IPS-NIHi11 (cell line): ENCODE measurements at regions not wholly inside any gene's neighbourhood (a gene's known extent, or its start where the extent isn't known, plus 50 kb on each side); places are given as distances from the start of the nearest gene placed in this dataset.

Source experiments
- DNase-seq: peaks from one replicate; pipeline ENCODE4 v3.0.0; 2012; ENCODE audit warnings: mixed read lengths, low spot score

DNA sequence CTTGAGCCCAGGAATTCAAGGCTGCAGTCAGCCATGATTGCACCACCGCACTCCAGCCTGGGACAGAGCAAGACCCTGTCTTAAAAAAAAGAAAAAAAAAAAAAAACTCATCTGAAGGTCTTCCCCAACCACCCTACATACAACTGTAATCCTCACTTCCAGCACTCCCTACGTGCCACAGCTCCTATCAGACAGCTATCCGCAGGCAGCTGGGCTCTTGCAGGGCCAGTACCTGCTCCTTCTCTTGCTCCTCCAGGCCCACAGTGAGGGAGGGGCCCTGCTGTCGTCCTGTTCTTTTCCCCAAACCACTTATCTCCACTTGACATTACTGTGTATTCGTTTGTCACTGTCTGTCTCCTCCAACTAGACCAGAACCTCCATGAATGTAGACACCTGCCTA lies 156.1 kb upstream of the NECTIN1 start:
- no peak for DNase-seq

DNA sequence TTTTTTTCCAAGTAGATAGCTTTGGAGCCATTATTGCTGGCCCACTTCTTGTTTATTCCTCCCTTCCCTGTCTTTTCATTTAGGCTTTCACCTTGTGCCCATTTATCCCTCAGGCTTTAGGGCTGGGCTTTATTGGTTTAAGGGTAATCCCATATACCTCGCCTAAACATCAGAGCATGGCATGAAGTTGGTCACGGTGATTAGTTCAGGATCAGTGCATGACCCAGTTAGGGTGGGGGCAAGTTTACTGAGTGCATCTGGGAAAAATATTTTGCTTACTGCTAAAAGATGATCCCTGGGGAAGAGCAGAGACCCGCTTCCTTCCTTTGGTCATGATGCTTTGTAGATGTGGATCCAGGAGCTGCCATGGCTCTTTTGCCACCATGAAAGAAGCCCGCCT lies 153.3 kb upstream of the NECTIN1 start:
- no peak for DNase-seq

DNA sequence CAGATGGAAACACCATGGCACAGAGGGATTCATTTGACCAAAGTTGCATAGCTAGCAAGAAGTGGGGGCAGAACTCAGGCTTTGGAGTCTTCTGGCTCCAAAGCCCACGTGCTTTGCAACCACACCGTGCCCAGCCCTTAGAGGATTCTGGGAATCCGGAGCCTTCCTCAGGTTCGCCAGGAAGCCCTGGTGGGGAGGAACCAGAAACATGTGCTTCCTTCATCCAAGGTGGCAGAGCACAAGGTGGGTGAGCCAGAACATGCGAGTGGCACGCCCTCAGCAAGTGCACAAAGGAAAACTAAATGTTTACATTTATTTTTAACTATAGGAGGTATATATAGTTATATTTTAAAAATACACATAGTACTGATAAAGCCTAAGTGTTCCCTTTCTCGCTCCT lies 151.9 kb upstream of the NECTIN1 start:
- DNase-seq = no peak

DNA sequence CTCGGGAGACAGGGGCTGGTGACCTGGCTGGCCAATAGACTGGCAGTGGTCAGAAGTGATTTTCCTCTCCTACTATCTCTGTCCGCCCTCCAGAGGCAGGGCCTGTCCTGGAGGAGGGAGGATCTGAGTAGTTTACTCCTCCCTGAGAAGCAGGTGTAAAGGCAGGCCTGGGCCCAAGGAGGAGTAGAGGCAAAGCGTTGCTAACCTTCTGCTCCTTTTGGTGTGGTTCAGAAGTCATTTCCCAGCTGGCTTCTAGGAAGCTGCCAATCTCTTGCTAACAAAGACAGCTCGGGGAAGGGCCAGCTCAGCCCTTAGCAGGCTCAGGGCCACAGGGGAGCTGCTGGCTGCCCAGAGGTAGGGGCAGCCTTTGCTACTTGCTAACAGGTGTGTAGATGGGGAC lies 151.1 kb upstream of the NECTIN1 start:
- no peak for DNase-seq

DNA sequence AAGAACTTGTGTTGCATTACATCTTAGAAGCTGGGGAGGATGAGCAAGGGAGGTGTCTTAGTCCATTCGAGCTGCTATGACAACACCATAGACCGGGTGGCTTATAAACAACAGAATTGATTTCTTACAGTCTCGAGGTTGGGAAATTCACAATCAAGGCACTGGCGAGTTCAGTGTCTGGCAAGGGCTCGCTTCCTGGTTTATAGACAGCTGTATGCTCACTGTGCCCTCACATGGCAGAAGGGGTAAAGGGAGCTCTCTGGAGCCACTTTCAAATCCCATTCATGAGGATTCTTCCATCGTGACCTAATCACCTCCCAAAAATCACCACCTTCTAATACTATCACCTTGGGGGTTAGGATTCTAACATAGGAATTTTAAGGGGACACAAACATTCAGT lies 150.0 kb upstream of the NECTIN1 start:
- DNase-seq = no peak

DNA sequence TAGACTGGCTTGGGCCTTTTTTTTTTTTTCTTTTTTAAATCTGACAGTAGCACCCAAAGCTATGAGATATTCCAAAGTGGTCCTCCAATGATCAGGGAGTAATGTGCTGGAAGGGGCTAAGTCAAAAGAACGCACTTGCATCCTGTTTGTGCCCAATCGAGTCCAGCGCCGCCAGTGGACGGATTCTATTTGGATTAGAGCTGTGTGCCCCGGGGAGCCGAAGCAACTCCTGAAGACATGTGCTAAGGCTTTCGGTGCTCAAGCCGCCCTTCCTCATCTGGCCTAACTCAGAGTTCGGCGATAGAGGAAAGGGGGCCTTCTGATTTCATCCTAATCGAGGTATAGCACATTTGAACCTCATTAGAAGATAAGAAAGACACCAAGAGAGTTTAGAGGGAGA lies 147.8 kb upstream of the NECTIN1 start:
- DNase-seq = no peak

DNA sequence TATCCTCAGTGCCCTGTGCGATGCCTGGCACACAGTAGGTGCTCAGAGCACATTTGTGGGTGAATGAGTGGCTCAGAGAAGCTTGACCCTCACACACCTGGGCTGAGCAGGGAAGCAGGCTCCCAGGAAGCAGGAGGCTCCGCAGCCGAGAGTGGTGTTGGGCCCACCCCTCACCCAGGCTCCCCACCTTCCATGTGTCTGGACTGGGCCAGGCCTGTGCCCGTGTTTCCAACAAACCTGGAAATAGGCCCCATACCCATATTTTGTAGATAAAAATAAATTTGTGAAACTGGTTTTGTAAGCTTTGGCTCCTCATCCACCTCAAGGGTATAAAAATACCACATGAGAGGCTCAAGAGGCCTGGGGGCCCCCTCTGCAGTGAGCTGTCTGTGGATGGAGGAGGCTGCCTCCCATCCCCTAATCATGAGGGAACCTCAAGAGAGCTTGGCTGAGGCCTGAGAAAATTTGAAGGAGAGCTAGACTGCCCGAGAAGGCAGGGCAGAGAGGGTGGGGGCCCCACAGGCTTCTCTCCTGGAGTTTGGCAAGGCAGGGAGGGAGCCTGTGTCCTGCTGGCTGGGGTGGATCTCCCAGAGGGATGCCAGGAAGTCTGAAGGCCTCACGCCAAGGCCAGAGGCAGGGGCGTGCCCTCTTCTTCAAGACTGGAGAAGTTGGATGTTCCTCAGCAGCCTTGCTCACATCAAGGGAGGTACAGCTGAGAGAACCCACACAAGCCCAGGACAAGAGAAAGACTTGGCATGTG lies 147.0 kb upstream of the NECTIN1 start:
- DNase-seq = no peak

DNA sequence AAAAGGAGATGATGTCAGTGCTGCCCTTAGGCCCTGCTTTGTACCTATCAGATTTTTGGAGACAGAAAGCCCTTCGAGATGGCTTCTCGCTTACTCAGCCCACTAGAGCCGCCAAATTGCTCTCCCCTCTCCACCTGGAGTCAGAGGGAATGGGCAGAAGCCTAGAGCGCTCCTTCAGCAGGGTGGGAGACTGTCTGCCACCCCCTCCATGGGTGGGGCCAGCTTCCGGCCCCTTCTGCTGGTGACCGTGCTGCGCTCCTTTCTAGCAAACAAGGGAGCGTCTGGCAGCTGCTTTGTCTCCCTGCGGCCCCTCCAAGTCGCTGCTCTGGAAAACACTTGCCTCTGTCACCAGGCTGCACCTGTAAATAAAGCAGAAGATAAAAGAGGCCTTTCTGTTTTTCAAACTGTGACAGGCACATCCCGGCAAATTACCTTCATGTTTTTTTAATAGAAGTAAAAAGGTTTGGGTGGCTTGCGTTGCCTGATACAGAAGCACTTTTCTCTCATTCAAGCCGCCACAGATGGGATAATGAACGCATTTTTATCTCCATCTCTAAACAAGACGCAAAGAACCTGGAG lies 145.7 kb upstream of the NECTIN1 start:
- DNase-seq = no peak

DNA sequence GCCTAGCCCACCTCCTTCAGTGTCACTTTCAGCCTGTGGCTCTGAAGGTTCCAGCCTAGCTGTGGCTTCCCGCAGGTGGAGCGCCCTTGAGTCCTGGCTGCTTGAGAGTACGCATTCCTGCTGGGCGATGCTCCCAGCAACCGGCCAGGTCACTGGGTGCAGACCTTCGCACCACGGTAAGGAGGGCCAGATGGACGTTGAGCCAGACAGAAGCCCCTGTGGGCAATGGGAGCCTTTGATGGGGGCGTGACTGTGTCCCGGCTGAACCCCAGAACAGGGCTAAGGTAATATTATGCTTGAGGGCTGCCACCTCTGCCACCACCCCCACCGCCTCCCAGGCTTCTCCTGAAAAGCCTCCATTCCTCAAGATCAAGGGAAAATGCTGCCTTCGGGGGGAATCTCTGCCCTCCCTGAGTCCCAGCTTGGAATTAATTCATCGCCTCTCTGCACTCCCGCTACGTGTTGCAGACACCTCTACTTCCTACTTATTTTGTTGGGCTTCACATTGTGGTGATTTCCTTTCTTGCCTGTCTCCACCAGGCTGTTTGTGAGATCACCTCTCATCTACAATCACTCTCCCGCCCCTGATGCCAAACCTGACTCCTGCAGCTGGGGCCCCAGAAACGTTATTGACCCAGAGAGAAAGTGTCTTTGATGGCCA lies 144.9 kb upstream of the NECTIN1 start:
- DNase-seq = no peak

DNA sequence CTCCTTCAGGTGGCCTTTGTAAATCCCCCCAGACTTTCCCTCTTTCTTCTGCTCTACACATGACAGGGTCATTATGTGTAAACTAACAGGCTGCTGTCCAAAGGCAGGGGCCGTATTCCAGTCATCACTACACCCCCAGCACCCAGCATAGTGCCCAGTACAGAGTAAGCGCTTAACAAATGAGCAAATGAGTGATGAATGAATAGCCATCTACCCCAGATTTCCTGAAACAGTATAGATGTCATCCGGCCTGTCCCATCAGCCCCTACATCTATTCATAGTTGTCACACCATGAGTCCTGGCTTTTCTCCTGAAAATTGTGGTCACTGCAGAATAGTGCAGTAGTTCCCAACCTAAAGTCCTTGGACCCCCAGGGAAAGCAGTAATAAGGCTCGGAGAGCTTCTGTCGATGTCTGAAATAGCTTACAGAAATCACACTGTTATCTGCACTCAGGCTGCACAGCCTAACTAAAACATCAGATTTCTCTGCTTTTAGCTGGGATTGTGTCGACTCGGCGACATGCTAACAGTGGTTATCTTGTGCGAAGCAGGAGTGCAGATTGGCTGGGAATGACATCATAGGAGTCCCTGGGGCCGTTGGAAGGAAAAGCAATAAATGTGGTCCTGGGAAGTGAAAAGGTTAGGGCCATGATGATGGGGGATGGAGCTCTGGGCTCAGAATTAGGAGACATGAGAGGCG lies 143.8 kb upstream of the NECTIN1 start:
- no peak for DNase-seq

DNA sequence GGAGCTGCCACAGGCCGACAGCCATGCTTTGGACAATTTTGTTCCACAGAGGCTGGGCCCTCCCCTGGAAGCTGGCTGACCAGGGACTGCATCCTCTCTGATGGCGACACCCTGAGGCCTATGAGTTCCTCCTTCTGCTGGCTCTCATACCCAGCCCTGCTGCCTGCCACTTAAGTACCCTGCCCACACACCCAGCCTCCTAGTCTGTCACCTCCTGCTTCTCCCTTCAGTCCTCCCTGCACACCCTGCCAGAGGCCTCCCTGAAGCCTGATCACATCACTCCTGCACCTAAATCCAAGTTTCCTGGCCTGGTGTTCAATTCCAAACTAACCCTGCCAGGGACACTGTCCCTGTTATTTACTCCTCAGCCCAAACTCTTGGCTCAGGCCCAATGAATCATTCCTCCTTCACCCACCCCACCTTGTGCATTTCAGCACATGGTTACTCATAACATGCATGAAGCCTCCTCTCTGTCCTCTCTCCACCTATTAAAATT lies 136.7 kb upstream of the NECTIN1 start:
- no peak for DNase-seq

DNA sequence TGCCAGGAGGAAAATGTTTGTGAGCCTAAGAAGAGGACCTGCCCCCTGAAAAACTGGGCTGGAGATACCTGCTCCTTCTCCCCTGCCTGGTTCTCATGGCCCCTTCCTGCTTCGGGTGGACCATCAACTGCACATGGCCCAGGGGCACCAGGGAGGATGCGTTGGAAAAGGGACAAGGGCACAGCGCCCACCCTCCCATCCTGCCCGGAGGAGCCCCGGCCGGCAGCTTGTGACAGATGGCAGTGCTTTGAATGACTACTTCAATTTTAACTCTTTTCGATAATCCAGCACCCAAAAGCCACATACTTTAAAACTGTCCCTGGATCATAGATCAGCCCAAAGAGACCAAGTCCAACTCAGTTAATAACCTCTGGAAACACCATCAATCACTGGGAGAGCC lies 135.8 kb upstream of the NECTIN1 start:
- DNase-seq = no peak

DNA sequence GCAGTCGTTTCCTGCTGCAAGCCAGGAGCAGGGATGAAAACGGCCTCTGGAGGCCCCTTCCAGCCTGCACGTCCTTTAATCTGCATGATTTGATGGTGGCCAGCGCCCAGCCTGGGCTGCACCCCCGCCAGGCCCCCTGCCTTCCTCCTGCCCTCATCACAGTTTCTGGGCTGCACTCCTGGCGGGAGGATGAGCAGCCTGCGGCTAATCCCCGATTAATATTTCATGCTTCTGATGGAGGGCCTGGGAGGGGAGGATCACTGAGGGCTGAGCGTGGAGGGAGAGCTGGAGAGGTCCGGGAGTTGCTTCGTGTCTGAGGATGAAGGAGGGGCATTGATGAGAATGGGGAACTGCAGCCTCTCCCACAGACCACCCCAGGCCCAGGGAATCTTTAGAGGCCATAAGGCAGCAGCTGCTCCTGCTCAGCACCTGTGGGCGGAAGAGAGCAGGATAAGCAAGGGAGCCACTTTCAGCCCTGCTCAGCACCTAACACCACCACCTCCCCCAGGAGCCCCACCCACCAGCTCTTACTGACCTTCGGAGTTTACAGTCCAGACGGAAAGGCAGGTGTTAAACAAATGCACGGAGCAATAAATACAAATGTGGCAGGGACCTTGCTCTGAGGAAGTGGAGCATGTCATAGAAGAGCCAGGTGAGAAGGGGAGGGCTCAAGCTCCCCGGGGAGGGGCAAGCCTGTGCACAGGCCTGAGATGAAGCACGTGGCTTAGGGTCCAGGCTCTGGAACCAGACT lies 135.0 kb upstream of the NECTIN1 start:
- peak; percentile 54 for DNase-seq

DNA sequence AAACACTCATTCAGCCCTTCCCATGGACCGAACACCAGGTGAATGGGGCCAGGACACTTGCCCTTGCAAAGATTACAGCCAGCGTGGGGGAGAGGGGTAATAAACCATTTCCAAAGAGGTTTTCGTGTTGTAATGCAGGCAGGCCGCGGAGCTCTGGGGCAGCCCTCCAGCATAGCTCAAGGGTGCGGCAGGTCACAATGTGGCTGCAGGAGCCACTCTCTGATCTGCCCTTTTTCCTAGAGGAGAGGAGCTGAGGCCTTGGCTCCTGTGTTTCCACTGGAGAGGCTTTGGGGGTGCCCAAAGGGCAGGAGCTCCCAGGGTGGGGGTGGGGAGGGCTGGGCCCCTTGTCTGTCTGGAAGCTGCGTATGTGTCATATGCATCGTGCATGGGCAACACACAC lies 134.2 kb upstream of the NECTIN1 start:
- no peak for DNase-seq

DNA sequence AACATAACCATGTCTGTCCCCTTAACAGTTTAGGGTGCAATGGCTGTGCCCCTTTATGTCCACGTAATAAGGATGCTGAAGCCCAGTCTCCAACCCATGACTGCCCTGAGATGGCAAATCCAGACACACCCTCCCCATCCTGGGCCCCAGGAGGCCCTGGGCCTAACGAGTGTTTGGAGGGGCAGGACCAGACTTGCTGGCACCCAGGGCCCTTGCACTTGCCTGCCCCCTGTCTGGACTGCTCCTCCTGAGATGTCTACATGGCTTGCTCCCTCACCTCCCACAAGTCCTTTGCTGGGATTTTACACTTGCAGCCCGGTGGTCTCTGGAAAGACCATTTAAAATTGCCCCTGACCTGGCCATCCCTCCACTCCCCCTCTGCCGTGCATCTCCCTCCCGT lies 132.2 kb upstream of the NECTIN1 start:
- no peak for DNase-seq

DNA sequence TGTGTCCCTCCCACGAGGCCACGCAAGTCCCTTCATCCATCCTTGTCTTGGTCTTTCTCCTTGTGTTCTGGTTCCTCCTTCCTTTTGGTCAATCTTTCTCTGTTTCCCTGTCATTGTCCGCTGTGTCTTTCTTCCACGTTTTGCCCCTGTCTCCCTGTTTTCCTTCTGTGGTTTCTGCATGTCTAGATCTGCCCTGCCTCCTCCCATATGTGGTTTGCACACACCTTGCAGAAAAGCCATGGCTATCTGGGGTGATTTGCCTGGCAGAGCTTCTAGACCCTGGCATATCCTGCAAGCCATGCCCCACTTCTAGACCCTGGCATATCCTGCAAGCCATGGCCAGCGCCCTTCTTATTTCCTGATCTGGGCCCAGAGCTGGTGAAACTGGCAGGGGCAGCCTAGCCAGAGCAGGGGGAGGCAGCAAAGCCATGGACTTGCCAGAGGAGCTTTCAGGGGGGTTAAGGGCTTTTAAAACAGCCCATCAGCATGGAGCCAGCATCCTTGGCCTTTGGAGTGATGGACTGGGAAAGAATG lies 131.6 kb upstream of the NECTIN1 start:
- no peak for DNase-seq

DNA sequence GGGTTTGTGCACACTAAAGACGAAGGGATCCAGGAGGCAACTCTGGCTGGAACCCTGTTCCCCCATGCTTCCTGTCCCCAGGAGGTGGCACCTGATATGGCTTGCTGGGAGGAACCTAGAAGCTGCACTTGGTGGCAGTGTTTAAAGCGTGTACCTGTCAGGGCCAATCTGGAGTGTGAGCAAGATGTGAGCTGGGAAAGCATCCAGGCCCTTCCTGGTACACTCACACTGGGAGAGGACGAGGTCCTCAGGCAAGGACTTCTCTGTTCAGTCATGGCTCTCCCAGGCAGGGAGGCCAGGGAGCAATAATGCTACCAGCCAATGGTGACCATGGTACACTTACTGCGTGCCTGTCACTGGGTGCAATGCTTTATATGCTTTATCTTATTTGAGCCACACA lies 130.7 kb upstream of the NECTIN1 start:
- DNase-seq = no peak

DNA sequence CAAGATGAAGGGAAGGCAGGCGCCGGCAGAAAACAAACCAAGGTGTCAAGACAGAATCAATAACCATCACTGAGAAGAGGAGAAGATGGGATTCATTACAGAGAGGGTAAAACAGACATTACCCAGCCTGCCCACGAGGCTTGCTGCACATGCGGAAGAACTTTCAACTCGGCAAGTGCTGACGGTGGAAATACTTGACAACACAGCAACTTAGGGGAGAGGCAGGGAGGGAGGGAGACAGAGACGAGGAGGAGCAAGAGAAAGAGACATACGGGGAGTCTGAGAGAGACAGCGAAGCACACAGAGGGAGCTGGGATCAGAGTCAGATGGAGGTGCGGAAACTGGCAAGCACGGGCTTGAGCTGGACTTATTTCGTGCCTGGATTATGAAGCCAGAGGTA lies 129.3 kb upstream of the NECTIN1 start:
- DNase-seq = no peak

DNA sequence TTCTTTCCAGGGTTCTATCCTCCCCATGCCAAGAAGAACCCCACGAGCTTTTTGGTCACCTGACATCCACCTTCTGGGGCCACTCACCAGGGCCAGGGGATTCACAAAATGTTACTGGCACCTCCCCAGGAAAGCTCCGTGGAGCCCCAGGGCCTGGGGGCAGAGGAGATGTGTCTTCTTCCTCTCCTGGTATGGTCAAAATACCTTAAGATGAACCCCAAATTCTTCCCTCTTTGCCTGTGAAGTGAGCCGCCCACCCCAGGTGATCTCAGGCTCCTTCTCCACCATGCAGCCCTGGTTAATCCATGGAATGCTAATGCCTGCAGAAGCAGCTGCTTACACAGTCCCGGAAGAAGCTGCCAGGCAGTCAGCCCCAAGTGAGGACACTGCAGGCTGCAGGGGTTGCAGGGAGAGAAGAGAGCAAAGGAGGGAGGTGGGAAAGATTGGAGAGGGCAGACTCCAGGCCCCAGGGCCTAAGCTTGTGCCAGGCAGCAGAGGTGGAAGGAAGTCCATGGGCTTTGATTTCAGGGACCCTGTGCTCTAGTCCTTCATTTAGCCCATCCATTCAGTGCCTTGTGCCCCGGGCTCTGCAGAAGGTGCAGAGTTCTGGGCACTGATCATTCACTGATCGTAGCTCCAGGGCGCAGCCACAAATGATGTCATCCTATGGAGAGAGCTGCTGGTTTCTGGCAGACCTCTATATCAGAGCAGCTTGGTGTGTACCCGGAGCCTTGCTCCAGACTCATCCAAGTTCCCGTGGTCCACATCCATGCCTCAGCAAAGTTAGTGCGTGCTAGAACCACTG lies 127.9 kb upstream of the NECTIN1 start:
- no peak for DNase-seq

DNA sequence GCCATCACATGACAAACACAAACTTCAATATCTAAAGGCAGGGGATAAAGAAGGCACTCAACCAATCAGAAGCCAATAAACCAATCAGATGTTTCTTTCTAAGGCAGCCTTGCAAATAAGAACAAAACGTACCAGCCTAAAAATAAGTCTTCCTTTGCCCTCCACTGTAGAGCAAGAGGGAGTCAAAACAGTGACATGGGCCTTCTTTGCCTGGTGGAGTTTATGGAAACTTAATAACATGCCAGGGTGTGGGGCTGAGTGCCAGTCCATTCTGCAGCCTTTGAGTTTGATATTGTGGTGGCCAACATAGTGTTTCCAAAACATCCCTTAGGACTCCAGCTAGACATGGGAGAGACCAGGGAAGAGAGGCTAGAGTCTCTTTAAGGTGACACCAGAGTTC lies 126.1 kb upstream of the NECTIN1 start:
- no peak for DNase-seq

DNA sequence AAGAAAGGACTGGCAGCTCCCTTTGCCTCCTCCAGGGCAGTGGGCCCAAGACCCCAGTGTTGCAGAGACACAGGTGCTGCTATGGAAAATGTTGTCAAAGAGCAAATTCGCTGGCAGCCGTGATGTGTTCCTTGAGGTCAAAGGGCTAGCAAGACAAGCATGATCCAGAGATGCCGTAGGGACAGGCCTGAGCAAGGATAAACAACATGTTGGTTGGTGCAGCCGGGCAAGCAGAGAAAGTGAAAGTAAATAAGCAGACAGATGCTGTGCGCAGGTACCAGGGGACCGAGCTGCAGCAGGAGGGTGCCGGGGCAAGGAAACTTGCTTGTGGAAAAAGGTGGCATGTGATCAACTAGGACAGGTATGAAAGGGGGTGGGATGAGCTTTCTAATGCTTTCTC lies 125.5 kb upstream of the NECTIN1 start:
- no peak for DNase-seq
